ENCODE measurements at regions not wholly inside any gene's neighbourhood (a gene's known extent, or its start where the extent isn't known, plus 50 kb on each side); places are given as distances from the start of the nearest gene placed in this dataset.

DNA sequence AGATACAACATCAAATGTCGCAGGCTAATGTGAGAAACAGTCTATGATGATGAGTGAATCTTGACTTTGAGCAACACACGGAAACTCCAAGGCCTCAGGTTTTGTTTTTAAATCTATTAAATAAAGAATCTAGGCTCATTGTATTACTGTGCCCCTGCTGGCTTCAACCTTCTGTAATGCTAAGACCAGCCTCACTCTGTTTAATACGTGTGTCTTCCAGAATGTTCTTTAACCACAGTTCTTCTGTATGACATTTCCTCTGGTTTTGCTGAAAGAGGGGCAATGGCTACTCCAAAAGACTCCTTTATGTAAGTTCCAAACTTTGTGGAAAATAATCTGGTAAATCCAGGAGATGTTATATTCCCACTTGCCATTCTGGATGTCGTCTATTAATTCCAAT is 101.1 kb upstream of the TIAM1 start:
- intact Hi-C loops (cut with micrococcal nuclease; ENCODE audit: unreplicated experiment) (no loop called here), in situ Hi-C loops (cut with HindIII; ENCODE audit: low pct_unique_long_range_greater_than_20kb, low sequenced_read_pairs) (no loop called here)
- H3K27me3 ChIP-seq (ENCODE audit: control insufficient read depth, insufficient read depth, low read length) = no peaks in the 10 kb centered on the region
- BruUV-seq (replicated peaks) = no TSS peak
- ChIA-PET CTCF (no interaction called here), POLR2A (no interaction called here)
- H3K36me3 ChIP-seq (ENCODE audit: control insufficient read depth, insufficient read depth, low read length) = no peaks in the 10 kb centered on the region
- TF ChIP-seq POLR2AphosphoS5 (IDR thresholded peaks at IDR 0.05; ENCODE audit: low read depth, low read length) = no peak
- no peak for ATAC-seq
- DNase-seq (ENCODE audit: low read depth, low spot score) = no peak
- H3K9me3 ChIP-seq (ENCODE audit: control insufficient read depth, insufficient read depth, low read depth, low read length) = peaks cover 4% of the 10 kb centered on the region; the same call in 1 of the 2 replicates
- no peak overlapping the region for H3K27ac ChIP-seq (ENCODE audit: low read length)
- H3K4me1 ChIP-seq (ENCODE audit: control insufficient read depth, insufficient read depth, low read length) = no peaks in the 10 kb centered on the region
- no peak overlapping the region for H3K4me3 ChIP-seq (ENCODE audit: low read depth in 2 of 2, low read length in 2 of 2)

DNA sequence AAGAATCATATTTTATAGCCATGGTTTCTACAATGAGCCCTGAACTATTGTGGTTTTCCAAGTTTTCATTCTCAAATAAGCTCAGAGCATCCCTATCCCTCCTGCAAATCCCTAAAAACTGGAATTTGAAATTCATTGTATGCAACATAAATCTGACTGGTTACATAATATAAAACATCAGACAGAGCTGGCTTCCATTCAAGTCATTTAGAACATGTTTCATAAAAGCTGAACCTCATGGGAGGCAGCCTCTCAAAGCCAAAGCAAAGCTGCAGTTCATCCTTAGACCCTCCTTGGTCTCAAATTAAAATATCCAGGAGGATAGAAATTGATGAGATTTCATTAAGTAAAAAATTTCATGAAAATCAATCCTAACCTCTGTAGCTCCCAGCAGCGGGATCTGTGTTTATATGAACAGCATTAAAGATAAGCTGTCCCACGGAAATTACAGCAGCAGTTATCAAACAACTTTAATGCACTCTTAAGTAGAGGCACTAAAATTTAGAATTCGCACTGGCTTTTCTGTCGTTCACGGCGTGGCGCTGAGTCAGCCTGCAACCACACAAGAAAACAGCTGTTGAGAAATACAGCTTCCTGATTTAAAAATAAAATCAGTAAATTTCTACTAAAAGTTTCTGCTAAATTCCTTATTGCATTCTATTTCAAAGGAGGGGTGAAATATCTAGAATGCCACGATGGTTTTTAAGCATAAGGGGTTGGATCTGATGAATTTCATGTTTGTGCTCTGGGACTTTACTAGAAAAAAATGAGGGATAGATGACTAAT is 99.9 kb upstream of the TIAM1 start:
- no peaks in the 10 kb centered on the region for H3K4me1 ChIP-seq (ENCODE audit: control insufficient read depth, insufficient read depth, low read length)
- H3K27ac ChIP-seq (ENCODE audit: low read length) = no peak overlapping the region
- ATAC-seq (no peak), DNase-seq (ENCODE audit: low read depth, low spot score) (no peak)
- TF ChIP-seq, protein P1, sequence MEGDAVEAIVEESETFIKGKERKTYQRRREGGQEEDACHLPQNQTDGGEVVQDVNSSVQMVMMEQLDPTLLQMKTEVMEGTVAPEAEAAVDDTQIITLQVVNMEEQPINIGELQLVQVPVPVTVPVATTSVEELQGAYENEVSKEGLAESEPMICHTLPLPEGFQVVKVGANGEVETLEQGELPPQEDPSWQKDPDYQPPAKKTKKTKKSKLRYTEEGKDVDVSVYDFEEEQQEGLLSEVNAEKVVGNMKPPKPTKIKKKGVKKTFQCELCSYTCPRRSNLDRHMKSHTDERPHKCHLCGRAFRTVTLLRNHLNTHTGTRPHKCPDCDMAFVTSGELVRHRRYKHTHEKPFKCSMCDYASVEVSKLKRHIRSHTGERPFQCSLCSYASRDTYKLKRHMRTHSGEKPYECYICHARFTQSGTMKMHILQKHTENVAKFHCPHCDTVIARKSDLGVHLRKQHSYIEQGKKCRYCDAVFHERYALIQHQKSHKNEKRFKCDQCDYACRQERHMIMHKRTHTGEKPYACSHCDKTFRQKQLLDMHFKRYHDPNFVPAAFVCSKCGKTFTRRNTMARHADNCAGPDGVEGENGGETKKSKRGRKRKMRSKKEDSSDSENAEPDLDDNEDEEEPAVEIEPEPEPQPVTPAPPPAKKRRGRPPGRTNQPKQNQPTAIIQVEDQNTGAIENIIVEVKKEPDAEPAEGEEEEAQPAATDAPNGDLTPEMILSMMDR (IDR thresholded peaks at IDR 0.05) = no peak
- TF ChIP-seq, protein P2, sequence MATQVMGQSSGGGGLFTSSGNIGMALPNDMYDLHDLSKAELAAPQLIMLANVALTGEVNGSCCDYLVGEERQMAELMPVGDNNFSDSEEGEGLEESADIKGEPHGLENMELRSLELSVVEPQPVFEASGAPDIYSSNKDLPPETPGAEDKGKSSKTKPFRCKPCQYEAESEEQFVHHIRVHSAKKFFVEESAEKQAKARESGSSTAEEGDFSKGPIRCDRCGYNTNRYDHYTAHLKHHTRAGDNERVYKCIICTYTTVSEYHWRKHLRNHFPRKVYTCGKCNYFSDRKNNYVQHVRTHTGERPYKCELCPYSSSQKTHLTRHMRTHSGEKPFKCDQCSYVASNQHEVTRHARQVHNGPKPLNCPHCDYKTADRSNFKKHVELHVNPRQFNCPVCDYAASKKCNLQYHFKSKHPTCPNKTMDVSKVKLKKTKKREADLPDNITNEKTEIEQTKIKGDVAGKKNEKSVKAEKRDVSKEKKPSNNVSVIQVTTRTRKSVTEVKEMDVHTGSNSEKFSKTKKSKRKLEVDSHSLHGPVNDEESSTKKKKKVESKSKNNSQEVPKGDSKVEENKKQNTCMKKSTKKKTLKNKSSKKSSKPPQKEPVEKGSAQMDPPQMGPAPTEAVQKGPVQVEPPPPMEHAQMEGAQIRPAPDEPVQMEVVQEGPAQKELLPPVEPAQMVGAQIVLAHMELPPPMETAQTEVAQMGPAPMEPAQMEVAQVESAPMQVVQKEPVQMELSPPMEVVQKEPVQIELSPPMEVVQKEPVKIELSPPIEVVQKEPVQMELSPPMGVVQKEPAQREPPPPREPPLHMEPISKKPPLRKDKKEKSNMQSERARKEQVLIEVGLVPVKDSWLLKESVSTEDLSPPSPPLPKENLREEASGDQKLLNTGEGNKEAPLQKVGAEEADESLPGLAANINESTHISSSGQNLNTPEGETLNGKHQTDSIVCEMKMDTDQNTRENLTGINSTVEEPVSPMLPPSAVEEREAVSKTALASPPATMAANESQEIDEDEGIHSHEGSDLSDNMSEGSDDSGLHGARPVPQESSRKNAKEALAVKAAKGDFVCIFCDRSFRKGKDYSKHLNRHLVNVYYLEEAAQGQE (IDR thresholded peaks at IDR 0.05; ENCODE audit: insufficient read depth in 1 of 2, low read depth in 2 of 2, low read length in 1 of 2) = no peak
- TF ChIP-seq POLR2AphosphoS5 (IDR thresholded peaks at IDR 0.05; ENCODE audit: low read depth, low read length) (no peak), SIN3A (IDR thresholded peaks at IDR 0.05; ENCODE audit: borderline replicate concordance, insufficient read depth, low read depth, low read length) (no peak), TCF7L2 (IDR thresholded peaks at IDR 0.05; ENCODE audit: low read depth, low read length) (no peak)
- BruUV-seq (replicated peaks) = no TSS peak
- in situ Hi-C loops (cut with HindIII; ENCODE audit: low pct_unique_long_range_greater_than_20kb, low sequenced_read_pairs) (no loop called here), intact Hi-C loops (cut with micrococcal nuclease; ENCODE audit: unreplicated experiment) (no loop called here)
- ChIA-PET CTCF (no interaction called here), POLR2A (no interaction called here)
- H3K9me3 ChIP-seq (ENCODE audit: control insufficient read depth, insufficient read depth, low read depth, low read length) = peaks cover 4% of the 10 kb centered on the region; the same call in 1 of the 2 replicates
- H3K27me3 ChIP-seq (ENCODE audit: control insufficient read depth, insufficient read depth, low read length) = no peaks in the 10 kb centered on the region
- H3K4me3 ChIP-seq (ENCODE audit: low read depth in 2 of 2, low read length in 2 of 2) = no peak overlapping the region
- H3K36me3 ChIP-seq (ENCODE audit: control insufficient read depth, insufficient read depth, low read length) = no peaks in the 10 kb centered on the region

DNA sequence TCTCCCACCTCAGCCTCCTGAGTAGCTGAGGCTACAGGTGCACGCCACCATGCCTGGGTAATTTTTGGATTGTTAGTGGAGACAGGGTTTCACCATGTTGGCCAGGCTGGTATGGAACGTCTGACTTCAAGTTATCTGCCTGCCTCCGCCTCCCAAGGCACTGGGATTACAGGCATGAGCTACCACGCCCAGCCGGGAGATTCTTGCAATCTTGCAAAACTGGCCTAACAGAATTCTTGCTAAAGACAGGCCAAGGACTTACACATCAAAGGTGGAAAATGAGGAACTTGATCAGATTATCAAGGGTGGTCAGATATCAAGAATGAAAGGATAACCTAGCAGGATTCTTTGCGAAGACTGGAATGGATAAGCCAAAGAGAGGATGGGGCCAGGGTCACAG is 98.3 kb upstream of the TIAM1 start:
- POLR2A ChIA-PET = no interaction called here
- Histone ChIP-seq H3K4me3 (ENCODE audit: low read depth in 2 of 2, low read length in 2 of 2) (no peak overlapping the region), H3K9me3 (ENCODE audit: control insufficient read depth, insufficient read depth, low read depth, low read length) (peaks cover 4% of the 10 kb centered on the region; the same call in 1 of the 2 replicates), H3K4me1 (ENCODE audit: control insufficient read depth, insufficient read depth, low read length) (no peaks in the 10 kb centered on the region), H3K27ac (ENCODE audit: low read length) (no peak overlapping the region), H3K36me3 (ENCODE audit: control insufficient read depth, insufficient read depth, low read length) (no peaks in the 10 kb centered on the region), H3K27me3 (ENCODE audit: control insufficient read depth, insufficient read depth, low read length) (no peaks in the 10 kb centered on the region)
- in situ Hi-C loops (cut with HindIII; ENCODE audit: low pct_unique_long_range_greater_than_20kb, low sequenced_read_pairs) = no loop called here
- intact Hi-C loops (cut with micrococcal nuclease; ENCODE audit: unreplicated experiment) = no loop called here
- ATAC-seq (no peak), DNase-seq (ENCODE audit: low read depth, low spot score) (no peak)
- TF ChIP-seq, protein P1 (IDR thresholded peaks at IDR 0.05) = no peak
- TF ChIP-seq, protein P2 (IDR thresholded peaks at IDR 0.05; ENCODE audit: insufficient read depth in 1 of 2, low read depth in 2 of 2, low read length in 1 of 2) = no peak
- TF ChIP-seq TCF7L2 (IDR thresholded peaks at IDR 0.05; ENCODE audit: low read depth, low read length) (no peak), SIN3A (IDR thresholded peaks at IDR 0.05; ENCODE audit: borderline replicate concordance, insufficient read depth, low read depth, low read length) (no peak), POLR2AphosphoS5 (IDR thresholded peaks at IDR 0.05; ENCODE audit: low read depth, low read length) (no peak)
- CTCF ChIA-PET = no interaction called here
- BruUV-seq (replicated peaks) = no TSS peak
